SU-DHL-6 (cell line): ENCODE measurements at regions not wholly inside any gene's neighbourhood (a gene's known extent, or its start where the extent isn't known, plus 50 kb on each side); places are given as distances from the start of the nearest gene placed in this dataset.

ENCODE experiments used
- H2AFZ ChIP-seq: fragments of 200-600 bp; sonication (generic); 2 replicates; pipeline ENCODE4 v1.6.1; 2014; ENCODE audit warnings: low read depth, mild to moderate bottlenecking, moderate library complexity, mixed read lengths, antibody characterized with exemption, low read length; ENCODE audit not compliant: severe bottlenecking
- H3F3A ChIP-seq: fragments of 200-600 bp; shearing (Covaris generic); 2 replicates; pipeline ENCODE4 v1.6.0; 2016; ENCODE audit warnings: antibody characterized with exemption, mild to moderate bottlenecking; ENCODE audit not compliant: insufficient read depth
- H3K27ac ChIP-seq: fragments of 200-600 bp; sonication (generic); 2 replicates; pipeline ENCODE4 v1.5.1; 2016; ENCODE audit warnings: low read depth, mild to moderate bottlenecking, low read length, moderate library complexity, mixed read lengths
- H3K27me3 ChIP-seq: fragments of 200-600 bp; sonication (generic), shearing (Covaris generic); 2 replicates; pipeline ENCODE4 v1.6.0; 2014; ENCODE audit warnings: mild to moderate bottlenecking, low read length
- H3K36me3 ChIP-seq: fragments of 200-600 bp; sonication (generic); 2 replicates; pipeline ENCODE4 v1.6.1; 2014; ENCODE audit warnings: mild to moderate bottlenecking, low read length, mixed read lengths
- H3K4me2 ChIP-seq: fragments of 300-600, 200-600 bp; shearing (Covaris generic), sonication (generic); 2 replicates; pipeline ENCODE4 v1.6.0; 2014; ENCODE audit warnings: low read length, low read depth, mild to moderate bottlenecking; ENCODE audit not compliant: poor library complexity, severe bottlenecking
- H3K4me3 ChIP-seq: fragments of 200-600 bp; sonication (generic); 2 replicates; pipeline ENCODE4 v1.5.1; 2014; ENCODE audit warnings: antibody characterized with exemption, low read length, mild to moderate bottlenecking, mixed read lengths; ENCODE audit not compliant: insufficient read depth, poor library complexity, severe bottlenecking
- H3K79me2 ChIP-seq: fragments of 200-600 bp; sonication (generic); 2 replicates; pipeline ENCODE4 v1.6.1; 2014; ENCODE audit warnings: mild to moderate bottlenecking, low read length, moderate library complexity; ENCODE audit not compliant: insufficient read depth
- H3K9ac ChIP-seq: fragments of 200-600 bp; sonication (generic); 2 replicates; pipeline ENCODE4 v1.7.0; 2014; ENCODE audit warnings: mild to moderate bottlenecking, low read length
- H3K9me2 ChIP-seq: fragments of 200-600 bp; sonication (generic); replicated peaks from 2 replicates; pipeline ENCODE4 v1.6.1; 2014; ENCODE audit warnings: low read length; ENCODE audit not compliant: insufficient read depth
- H3K9me3 ChIP-seq: fragments of 200-600 bp; sonication (generic); 2 replicates; pipeline ENCODE4 v1.6.1; 2014; ENCODE audit warnings: low read length, mixed read lengths; ENCODE audit not compliant: insufficient read depth
- H4K20me1 ChIP-seq: fragments of 200-600 bp; sonication (generic); 2 replicates; pipeline ENCODE4 v1.6.1; 2014; ENCODE audit warnings: low read depth, mild to moderate bottlenecking, antibody characterized with exemption, low read length, moderate library complexity, mixed read lengths
- CTCF ChIP-seq: fragments of 200-600 bp; sonication (generic); IDR thresholded peaks from one replicate; pipeline ENCODE4 v1.5.1; 2017; ENCODE audit warnings: antibody characterized with exemption, mild to moderate bottlenecking, low read length, moderate library complexity; ENCODE audit not compliant: insufficient read depth, poor library complexity, severe bottlenecking
- EZH2phosphoT487 ChIP-seq: fragments of 200-600 bp; sonication (generic), shearing (Covaris generic); conservative IDR thresholded peaks from 2 replicates; pipeline ENCODE4 v1.6.1; 2018; ENCODE audit warnings: mild to moderate bottlenecking, antibody characterized with exemption, low read length, moderate library complexity, mixed read lengths

DNA sequence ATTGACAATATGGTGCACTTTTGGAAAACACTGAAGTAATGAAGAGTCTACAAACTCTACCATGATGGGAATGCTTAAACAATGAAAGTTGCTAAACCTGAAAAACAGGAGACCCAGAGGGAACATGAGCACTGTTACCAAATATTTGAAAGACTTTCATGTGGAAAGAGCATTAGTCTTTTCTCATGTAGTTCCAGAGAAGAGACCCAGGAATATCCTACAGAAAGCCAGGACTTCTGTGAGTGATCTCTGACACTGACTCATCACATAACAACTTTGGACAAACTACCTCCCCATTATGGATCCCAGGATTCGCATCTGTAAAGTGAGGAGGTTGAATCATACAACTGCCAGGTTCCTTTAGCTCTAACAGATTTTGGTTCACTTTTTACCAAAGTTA, 62.2 kb downstream of the FAM181B start:
- no peak for TF ChIP-seq EZH2phosphoT487
- TF ChIP-seq CTCF: no peak
- Histone ChIP-seq H2AFZ (no peak overlapping the region), H3K36me3 (no peaks in the 10 kb centered on the region), H4K20me1 (no peaks in the 10 kb centered on the region), H3K27ac (no peak overlapping the region), H3K9me3 (no peaks in the 10 kb centered on the region), H3K9me2 (no peaks in the 10 kb centered on the region), H3K4me3 (no peak overlapping the region), H3K27me3 (no peaks in the 10 kb centered on the region), H3K4me2 (no peak overlapping the region), H3K79me2 (no peaks in the 10 kb centered on the region), H3F3A (no peaks in the 10 kb centered on the region), H3K9ac (no peak overlapping the region)

- H3K4me3 ChIP-seq: no peak overlapping the region
- TF ChIP-seq CTCF: no peak
- no peak for TF ChIP-seq EZH2phosphoT487
- no peak overlapping the region for H3K4me2 ChIP-seq
- no peak overlapping the region for H3K27ac ChIP-seq
- no peaks in the 10 kb centered on the region for H3K9me2 ChIP-seq
- H3K9me3 ChIP-seq: no peaks in the 10 kb centered on the region
- no peaks in the 10 kb centered on the region for H4K20me1 ChIP-seq
- H3F3A ChIP-seq: no peaks in the 10 kb centered on the region
- no peaks in the 10 kb centered on the region for H3K27me3 ChIP-seq
- no peaks in the 10 kb centered on the region for H3K36me3 ChIP-seq
- H2AFZ ChIP-seq: no peak overlapping the region
- no peak overlapping the region for H3K9ac ChIP-seq
- H3K79me2 ChIP-seq: no peaks in the 10 kb centered on the region
These were observed 70.1 kb downstream of the FAM181B start for GRCh38 chr11:82663535-82663934.

DNA sequence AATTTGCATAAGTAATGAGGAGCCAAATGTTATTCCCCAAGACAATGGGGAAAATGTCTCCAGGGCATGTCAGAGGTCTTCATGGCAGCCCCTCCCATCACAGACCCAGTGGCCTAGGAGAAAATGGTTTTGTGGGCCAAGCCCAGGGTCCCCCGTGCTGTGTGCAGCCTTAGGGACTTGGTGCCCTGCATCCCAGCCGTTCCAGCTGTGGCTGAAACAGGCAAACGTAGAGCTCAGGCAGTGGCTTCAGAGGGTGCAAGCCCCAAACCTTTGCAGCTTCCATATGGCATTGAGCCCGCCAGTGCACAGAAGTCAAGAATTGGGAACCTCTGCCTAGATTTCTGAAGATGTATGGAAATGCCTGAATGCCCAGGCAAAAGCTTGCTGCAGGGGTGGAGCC, 79.9 kb downstream of the FAM181B start:
- Histone ChIP-seq H3K9ac (no peak overlapping the region), H3K27me3 (no peaks in the 10 kb centered on the region), H3K27ac (no peak overlapping the region), H4K20me1 (no peaks in the 10 kb centered on the region), H3K9me2 (no peaks in the 10 kb centered on the region; the same call in 1 of the 2 replicates), H3K4me3 (no peak overlapping the region), H2AFZ (no peak overlapping the region), H3F3A (no peaks in the 10 kb centered on the region), H3K36me3 (no peaks in the 10 kb centered on the region), H3K4me2 (no peak overlapping the region), H3K79me2 (no peaks in the 10 kb centered on the region), H3K9me3 (no peaks in the 10 kb centered on the region)
- TF ChIP-seq EZH2phosphoT487: no peak
- TF ChIP-seq CTCF: no peak

DNA sequence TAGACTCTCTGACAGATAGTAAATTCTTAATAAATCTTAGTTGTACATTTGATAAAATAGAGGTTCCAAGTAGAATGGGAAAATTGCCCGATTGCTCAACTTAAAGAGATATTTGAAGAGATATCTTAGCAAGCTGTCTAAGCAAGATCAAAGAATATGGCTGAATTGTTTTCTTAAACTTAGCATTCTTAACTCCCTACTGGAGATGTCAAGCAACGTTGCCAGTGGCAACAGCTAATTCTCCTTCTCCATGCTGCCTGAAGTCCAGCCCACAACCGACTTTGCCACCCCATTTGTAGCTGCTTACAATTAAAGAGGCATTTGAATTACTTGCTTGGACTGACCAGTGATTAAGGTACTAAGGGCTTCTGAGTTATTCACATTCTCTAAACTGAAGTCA, 94.4 kb downstream of the FAM181B start:
- H3K27me3 ChIP-seq: no peaks in the 10 kb centered on the region
- H4K20me1 ChIP-seq: no peaks in the 10 kb centered on the region
- H3K36me3 ChIP-seq: no peaks in the 10 kb centered on the region
- H3K27ac ChIP-seq: no peak overlapping the region
- no peak for TF ChIP-seq EZH2phosphoT487
- TF ChIP-seq CTCF: no peak
- no peaks in the 10 kb centered on the region for H3F3A ChIP-seq
- no peaks in the 10 kb centered on the region for H3K9me3 ChIP-seq
- H3K9me2 ChIP-seq: no peaks in the 10 kb centered on the region
- H3K4me2 ChIP-seq: no peak overlapping the region
- H3K4me3 ChIP-seq: no peak overlapping the region
- H2AFZ ChIP-seq: no peak overlapping the region
- H3K9ac ChIP-seq: no peak overlapping the region
- no peaks in the 10 kb centered on the region for H3K79me2 ChIP-seq
